NCI-H69 (cell line): ENCODE measurements at regions not wholly inside any gene's neighbourhood (a gene's known extent, or its start where the extent isn't known, plus 50 kb on each side); places are given as distances from the start of the nearest gene placed in this dataset.
A peak's percentile ranks its signal among the peaks of the same experiment; 100 is the strongest.

Experiments used
- DNase-seq: peaks from one replicate; lab custom pipeline; 2025; lab: John Stamatoyannopoulos, UW

GRCh38 chr1:38332649-38333310 lies 286.2 kb upstream of the POU3F1 start:
- DNase-seq, result no peak

GRCh38 chr1:38331496-38332210 lies 285.1 kb upstream of the POU3F1 start:
- no peak for DNase-seq

- DNase-seq, result no peak
Measured at GRCh38 chr1:38330799-38331198, 284.2 kb upstream of the POU3F1 start.

- DNase-seq, result no peak
Measured at GRCh38 chr1:38329644-38330043, 283.1 kb upstream of the POU3F1 start.

- no peak for DNase-seq
Measured at GRCh38 chr1:38328278-38329035, 281.9 kb upstream of the POU3F1 start.

- DNase-seq, result peak; percentile 0
Measured at GRCh38 chr1:38327559-38327973, 281.0 kb upstream of the POU3F1 start.

GRCh38 chr1:38326856-38327255 lies 280.3 kb upstream of the POU3F1 start:
- no peak for DNase-seq

GRCh38 chr1:38326135-38326534 lies 279.5 kb upstream of the POU3F1 start:
- DNase-seq, result no peak

- no peak for DNase-seq
Measured at GRCh38 chr1:38312753-38313152, 266.2 kb upstream of the POU3F1 start.

- DNase-seq, result no peak
Measured at GRCh38 chr1:38310079-38310478, 263.5 kb upstream of the POU3F1 start.

- no peak for DNase-seq
Measured at GRCh38 chr1:38308780-38309179, 262.2 kb upstream of the POU3F1 start.

GRCh38 chr1:38305666-38306065 lies 259.1 kb upstream of the POU3F1 start:
- no peak for DNase-seq

GRCh38 chr1:38303843-38304242 lies 257.2 kb upstream of the POU3F1 start:
- DNase-seq, result no peak

- no peak for DNase-seq
Measured at GRCh38 chr1:38301040-38301439, 254.4 kb upstream of the POU3F1 start.

GRCh38 chr1:38300616-38301015 lies 254.0 kb upstream of the POU3F1 start:
- DNase-seq, result no peak

- DNase-seq, result no peak
Measured at GRCh38 chr1:38297842-38298241, 251.2 kb upstream of the POU3F1 start.

GRCh38 chr1:38297246-38297645 lies 250.7 kb upstream of the POU3F1 start:
- DNase-seq, result no peak

GRCh38 chr1:38296047-38296446 lies 249.5 kb upstream of the POU3F1 start:
- peak; percentile 74 for DNase-seq

- no peak for DNase-seq
Measured at GRCh38 chr1:38293567-38293966, 247.0 kb upstream of the POU3F1 start.

- no peak for DNase-seq
Measured at GRCh38 chr1:38292969-38293368, 246.4 kb upstream of the POU3F1 start.

- DNase-seq, result no peak
Measured at GRCh38 chr1:38291906-38292521, 245.4 kb upstream of the POU3F1 start.

- no peak for DNase-seq
Measured at GRCh38 chr1:38291336-38291735, 244.7 kb upstream of the POU3F1 start.

GRCh38 chr1:38289034-38289433 lies 242.4 kb upstream of the POU3F1 start:
- no peak for DNase-seq
